CD4-positive, alpha-beta T cell (primary cell): ENCODE measurements at regions not wholly inside any gene's neighbourhood (a gene's known extent, or its start where the extent isn't known, plus 50 kb on each side); places are given as distances from the start of the nearest gene placed in this dataset.
"Not testable (repeated sequence)": the region's sequence is repeated elsewhere in the genome, so short reads cannot be mapped to it uniquely, and the experiment has no call there.

Experiments used
- ATAC-seq: fragments of 200-7000 bp; cut with Tn5 transposase; one replicate; pipeline ENCODE4 v1.10.0; 2022; ENCODE audit warnings: mild to moderate bottlenecking; ENCODE audit not compliant: poor library complexity
- CTCF ChIA-PET: fragments of 350-600 bp; sonication (Branson Sonifier 250); formaldehyde crosslinking; loops from one replicate; lab custom pipeline; 2021; ENCODE audit warnings: antibody characterized with exemption, inconsistent platforms; lab: Charles Lee
- POLR2A ChIA-PET: fragments of 350-600 bp; sonication (Branson Sonifier 250); formaldehyde crosslinking; loops from one replicate; lab custom pipeline; 2021; ENCODE audit warnings: antibody characterized with exemption, inconsistent platforms; lab: Charles Lee
- DNase-seq, 14 experiments: peaks; one replicate each; pipeline ENCODE4 v3.0.0-alpha.2; 2013 to 2020; ENCODE audit warnings: mixed read lengths in 2 of 14
- H3K27ac ChIP-seq, 2 donors: one replicate each; pipeline versions ENCODE4 v1.5.1 to v1.7.0; 2013; ENCODE audit warnings: low read length in 2 of 2, low read depth in 1 of 2, mild to moderate bottlenecking in 1 of 2
- H3K27me3 ChIP-seq, 2 experiments: 1 replicate in 1 of 2; 2 replicates in 1 of 2; pipeline versions ENCODE4 v1.6.1 to v1.7.0; 2013; ENCODE audit warnings: low read length in 2 of 2, control low read depth in 1 of 2, mild to moderate bottlenecking in 1 of 2, moderate library complexity in 1 of 2; ENCODE audit not compliant: insufficient read depth in 2 of 2, control insufficient read depth in 1 of 2
- H3K36me3 ChIP-seq: one replicate; pipeline ENCODE4 v1.6.1; 2013; ENCODE audit warnings: low read length, control low read depth; ENCODE audit not compliant: insufficient read depth
- H3K4me1 ChIP-seq: one replicate; pipeline ENCODE4 v1.6.1; 2013; ENCODE audit warnings: low read length, control low read depth; ENCODE audit not compliant: insufficient read depth
- H3K4me3 ChIP-seq: one replicate; pipeline ENCODE4 v1.5.1; 2013; ENCODE audit warnings: mild to moderate bottlenecking, low read length, moderate library complexity
- H3K9me3 ChIP-seq, 2 experiments: 1 replicate in 1 of 2; 2 replicates in 1 of 2; pipeline versions ENCODE4 v1.6.1 to v1.7.0; 2013; ENCODE audit warnings: low read length in 2 of 2, mild to moderate bottlenecking in 2 of 2, control low read depth in 1 of 2, moderate library complexity in 1 of 2; ENCODE audit not compliant: control insufficient read depth in 1 of 2, insufficient read depth in 1 of 2
- H3K27ac Mint-ChIP-seq: one replicate; pipeline ENCODE4 v1.8.0; 2020; ENCODE audit warnings: mixed read lengths
- H3K27me3 Mint-ChIP-seq: one replicate; pipeline ENCODE4 v1.8.0; 2021; ENCODE audit warnings: mixed read lengths
- H3K36me3 Mint-ChIP-seq: one replicate; pipeline ENCODE4 v1.8.0; 2021; ENCODE audit warnings: low read depth, mixed read lengths
- H3K4me1 Mint-ChIP-seq: one replicate; pipeline ENCODE4 v1.8.0; 2021; ENCODE audit warnings: low read depth, mixed read lengths
- H3K4me3 Mint-ChIP-seq: one replicate; pipeline ENCODE4 v1.8.0; 2020; ENCODE audit warnings: mild to moderate bottlenecking, mixed read lengths
- H3K9me3 Mint-ChIP-seq: one replicate; pipeline ENCODE4 v1.8.0; 2020; ENCODE audit warnings: mixed read lengths
- intact Hi-C, 2 experiments: fragments of 100-400 bp; cut with DNase I in 1 of 2; cut with micrococcal nuclease in 1 of 2; formaldehyde crosslinking; loops; one replicate each; pipeline versions ENCODE4 v1.15.1 to v1.9.0; 2023 to 2025; cut with DNase I, micrococcal nuclease
- TF ChIP-seq, protein P1 (sequence below): fragments of 200-600 bp; IDR thresholded peaks from one replicate; pipeline ENCODE4 v1.8.0; 2022; ENCODE audit warnings: antibody characterized with exemption, mild to moderate bottlenecking

DNA sequence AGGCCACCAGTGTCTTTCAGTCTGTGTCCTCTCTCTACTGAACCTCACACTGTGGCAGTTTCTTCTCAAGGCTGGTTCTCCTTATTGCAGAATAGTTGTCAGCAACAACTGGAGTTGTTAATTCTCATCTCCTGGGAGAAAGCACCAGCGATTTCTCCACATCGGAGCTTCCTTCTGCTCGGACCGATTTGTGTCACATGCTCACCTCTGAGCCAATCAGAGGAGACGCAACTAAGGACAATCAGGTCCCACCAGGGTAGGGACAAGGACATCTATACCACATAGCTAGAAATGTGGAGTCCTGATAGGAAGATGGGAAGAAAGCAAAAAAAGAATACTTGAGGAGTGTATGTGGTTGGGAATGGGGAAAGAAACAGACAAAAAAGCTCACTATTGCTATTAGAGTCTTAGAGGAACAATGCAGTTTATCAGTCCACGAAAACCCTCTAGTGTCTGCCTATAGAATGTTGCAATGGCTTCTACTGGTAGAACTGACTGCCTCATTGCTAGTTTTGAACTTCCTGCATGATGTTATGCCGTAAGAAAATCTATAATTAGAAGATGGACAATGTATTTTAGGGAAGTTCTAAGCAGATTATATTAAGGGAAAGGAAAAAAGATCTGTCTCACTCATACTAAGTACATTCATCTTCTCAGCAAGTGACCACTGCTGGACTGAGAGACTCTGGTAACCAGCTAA is 169.7 kb downstream of the CDCA7 start:
- peaks cover 18% of the 10 kb centered on the region for H3K27me3 Mint-ChIP-seq
- no peaks in the 10 kb centered on the region for H3K36me3 ChIP-seq
- TF ChIP-seq, protein P1, sequence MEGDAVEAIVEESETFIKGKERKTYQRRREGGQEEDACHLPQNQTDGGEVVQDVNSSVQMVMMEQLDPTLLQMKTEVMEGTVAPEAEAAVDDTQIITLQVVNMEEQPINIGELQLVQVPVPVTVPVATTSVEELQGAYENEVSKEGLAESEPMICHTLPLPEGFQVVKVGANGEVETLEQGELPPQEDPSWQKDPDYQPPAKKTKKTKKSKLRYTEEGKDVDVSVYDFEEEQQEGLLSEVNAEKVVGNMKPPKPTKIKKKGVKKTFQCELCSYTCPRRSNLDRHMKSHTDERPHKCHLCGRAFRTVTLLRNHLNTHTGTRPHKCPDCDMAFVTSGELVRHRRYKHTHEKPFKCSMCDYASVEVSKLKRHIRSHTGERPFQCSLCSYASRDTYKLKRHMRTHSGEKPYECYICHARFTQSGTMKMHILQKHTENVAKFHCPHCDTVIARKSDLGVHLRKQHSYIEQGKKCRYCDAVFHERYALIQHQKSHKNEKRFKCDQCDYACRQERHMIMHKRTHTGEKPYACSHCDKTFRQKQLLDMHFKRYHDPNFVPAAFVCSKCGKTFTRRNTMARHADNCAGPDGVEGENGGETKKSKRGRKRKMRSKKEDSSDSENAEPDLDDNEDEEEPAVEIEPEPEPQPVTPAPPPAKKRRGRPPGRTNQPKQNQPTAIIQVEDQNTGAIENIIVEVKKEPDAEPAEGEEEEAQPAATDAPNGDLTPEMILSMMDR = no peak
- POLR2A ChIA-PET = no interaction called here
- H3K4me1 ChIP-seq = no peaks in the 10 kb centered on the region
- no peak for ATAC-seq
- no peaks in the 10 kb centered on the region for H3K4me1 Mint-ChIP-seq
- no peaks in the 10 kb centered on the region for H3K36me3 Mint-ChIP-seq
- H3K27me3 ChIP-seq = no peaks in the 10 kb centered on the region
- H3K4me3 ChIP-seq = no peak overlapping the region
- intact Hi-C loops = no loop called here
- DNase-seq = peak in 1 of 14 experiments; percentile 6
- CTCF ChIA-PET = no interaction called here
- no peak overlapping the region for H3K27ac ChIP-seq
- H3K27ac Mint-ChIP-seq = no peak overlapping the region
- H3K9me3 Mint-ChIP-seq = no peaks in the 10 kb centered on the region
- H3K4me3 Mint-ChIP-seq = no peak overlapping the region
- no peaks in the 10 kb centered on the region for H3K9me3 ChIP-seq

DNA sequence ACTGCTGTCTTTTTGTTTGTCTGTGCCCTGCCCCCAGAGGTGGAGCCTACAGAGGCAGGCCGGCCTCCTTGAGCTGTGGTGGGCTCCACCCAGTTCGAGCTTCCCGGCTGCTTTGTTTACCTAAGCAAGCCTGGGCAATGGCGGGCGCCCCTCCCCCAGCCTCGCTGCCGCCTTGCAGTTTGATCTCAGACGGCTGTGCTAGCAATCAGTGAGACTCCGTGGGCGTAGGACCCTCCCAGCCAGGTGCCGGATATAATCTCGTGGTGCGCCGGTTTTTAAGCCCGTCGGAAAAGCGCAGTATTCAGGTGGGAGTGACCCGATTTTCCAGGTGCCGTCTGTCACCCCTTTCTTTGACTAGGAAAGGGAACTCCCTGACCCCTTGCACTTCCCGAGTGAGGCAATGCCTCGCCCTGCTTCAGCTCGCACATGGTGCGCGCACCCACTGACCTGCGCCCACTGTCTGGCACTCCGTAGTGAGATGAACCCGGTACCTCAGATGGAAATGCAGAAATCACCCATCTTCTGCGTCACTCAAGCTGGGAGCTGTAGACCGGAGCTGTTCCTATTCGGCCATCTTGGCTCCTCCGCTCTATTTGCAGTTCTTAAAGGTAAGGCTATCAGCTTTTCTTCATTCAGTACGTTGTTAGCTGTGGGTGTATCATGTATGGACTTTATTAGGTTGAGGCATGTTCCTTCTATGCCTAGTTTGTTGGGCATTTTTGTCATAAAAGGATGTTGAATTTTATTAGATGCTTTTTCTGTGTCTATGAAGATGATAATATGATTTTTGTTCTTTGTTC is 178.3 kb downstream of the CDCA7 start:
- intact Hi-C loops, POLR2A ChIA-PET, CTCF ChIA-PET, ATAC-seq, H3K4me3 Mint-ChIP-seq, H3K27ac ChIP-seq, H3K36me3 ChIP-seq, H3K9me3 Mint-ChIP-seq, H3K9me3 ChIP-seq, H3K4me1 Mint-ChIP-seq, H3K27ac Mint-ChIP-seq, H3K4me3 ChIP-seq, H3K36me3 Mint-ChIP-seq, H3K4me1 ChIP-seq, DNase-seq, H3K27me3 ChIP-seq: not testable (repeated sequence)
- H3K27me3 Mint-ChIP-seq = peaks cover 30% of the 10 kb centered on the region

DNA sequence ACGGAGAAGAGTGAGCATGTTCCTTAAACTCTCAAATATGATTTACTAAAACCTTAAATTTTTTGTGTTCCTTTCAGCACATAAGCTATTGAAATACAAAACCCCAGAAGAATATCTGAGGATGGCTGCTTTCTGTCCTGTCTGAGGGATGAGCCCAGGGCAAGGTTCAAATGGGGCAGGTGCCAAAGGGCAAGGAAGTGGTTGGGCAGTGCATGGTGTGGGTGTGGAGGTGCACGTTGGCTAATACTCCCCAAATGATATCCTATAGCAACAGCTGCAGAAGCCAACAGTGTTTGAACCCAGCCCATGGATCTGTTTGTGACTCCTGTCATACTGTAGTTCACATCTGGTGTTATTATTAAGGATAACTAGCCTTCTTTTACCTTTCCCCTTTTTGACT is 183.0 kb downstream of the CDCA7 start:
- Mint-ChIP-seq H3K36me3 (no peaks in the 10 kb centered on the region), H3K4me1 (no peaks in the 10 kb centered on the region), H3K4me3 (no peak overlapping the region), H3K9me3 (peaks cover 2% of the 10 kb centered on the region), H3K27me3 (peaks cover 35% of the 10 kb centered on the region), H3K27ac (no peak overlapping the region)
- intact Hi-C loops = no loop called here
- TF ChIP-seq, protein P1 = no peak
- POLR2A ChIA-PET = no interaction called here
- H3K4me3 ChIP-seq = no peak overlapping the region
- H3K4me1 ChIP-seq = no peaks in the 10 kb centered on the region
- CTCF ChIA-PET = no interaction called here
- no peaks in the 10 kb centered on the region for H3K9me3 ChIP-seq
- ATAC-seq = no peak
- H3K27me3 ChIP-seq = peaks cover 0 to 3% of the 10 kb centered on the region in 2 experiments
- no peak for DNase-seq
- no peak overlapping the region for H3K27ac ChIP-seq
- H3K36me3 ChIP-seq = no peaks in the 10 kb centered on the region
